NT2/D1 (cell line): ENCODE measurements at regions not wholly inside any gene's neighbourhood (a gene's known extent, or its start where the extent isn't known, plus 50 kb on each side); places are given as distances from the start of the nearest gene placed in this dataset.

Source experiments
- SUZ12 ChIP-seq: IDR thresholded peaks from 2 replicates; pipeline ENCODE4 v1.6.1; 2011; ENCODE audit not compliant: insufficient read length, insufficient read depth; ENCODE audit errors: extremely low read depth
- YY1 ChIP-seq: IDR thresholded peaks from 2 replicates; pipeline ENCODE4 v1.6.1; 2011; ENCODE audit not compliant: insufficient read length, insufficient read depth
- ZNF274 ChIP-seq: IDR thresholded peaks from 2 replicates; pipeline ENCODE4 v1.6.1; 2011; ENCODE audit warnings: mild to moderate bottlenecking, low read depth, low read length

GRCh38 chr2:219961947-219962498 lies 334.6 kb downstream of the SLC4A3 start:
- TF ChIP-seq YY1 (no peak), ZNF274 (no peak), SUZ12 (no peak)
